PFSK-1 (cell line): ENCODE measurements at regions not wholly inside any gene's neighbourhood (a gene's known extent, or its start where the extent isn't known, plus 50 kb on each side); places are given as distances from the start of the nearest gene placed in this dataset.

Experiments
- FOXP2 ChIP-seq: optimal IDR thresholded peaks from 2 replicates; pipeline ENCODE3; 2011; ENCODE audit warnings: borderline replicate concordance, control low read depth, inconsistent platforms; ENCODE audit not compliant: insufficient read depth; ENCODE audit errors: extremely low read length, extremely low read depth
- POLR2AphosphoS5 ChIP-seq: IDR thresholded peaks from 2 replicates; pipeline ENCODE4 v1.6.1; 2012; ENCODE audit warnings: low read depth, mild to moderate bottlenecking, control low read depth, low read length, moderate library complexity
- SIN3A ChIP-seq: IDR thresholded peaks from 2 replicates; pipeline ENCODE4 v1.6.1; 2012; ENCODE audit warnings: mild to moderate bottlenecking, low read length, moderate library complexity, borderline replicate concordance; ENCODE audit not compliant: insufficient read depth
- TAF1 ChIP-seq: IDR thresholded peaks from 2 replicates; pipeline ENCODE4 v1.6.1; 2012; ENCODE audit warnings: low read length, control low read depth, borderline replicate concordance; ENCODE audit not compliant: insufficient read depth
- TF ChIP-seq, protein P1 (sequence below), 2 experiments: IDR thresholded peaks; 2 replicates each; pipeline versions ENCODE4 v1.6.1 to v1.8.0; 2011 to 2012; ENCODE audit warnings: low read depth in 2 of 2, low read length in 2 of 2, control low read depth in 1 of 2, inconsistent platforms in 1 of 2, mild to moderate bottlenecking in 1 of 2, moderate library complexity in 1 of 2; ENCODE audit not compliant: insufficient read depth in 1 of 2

DNA sequence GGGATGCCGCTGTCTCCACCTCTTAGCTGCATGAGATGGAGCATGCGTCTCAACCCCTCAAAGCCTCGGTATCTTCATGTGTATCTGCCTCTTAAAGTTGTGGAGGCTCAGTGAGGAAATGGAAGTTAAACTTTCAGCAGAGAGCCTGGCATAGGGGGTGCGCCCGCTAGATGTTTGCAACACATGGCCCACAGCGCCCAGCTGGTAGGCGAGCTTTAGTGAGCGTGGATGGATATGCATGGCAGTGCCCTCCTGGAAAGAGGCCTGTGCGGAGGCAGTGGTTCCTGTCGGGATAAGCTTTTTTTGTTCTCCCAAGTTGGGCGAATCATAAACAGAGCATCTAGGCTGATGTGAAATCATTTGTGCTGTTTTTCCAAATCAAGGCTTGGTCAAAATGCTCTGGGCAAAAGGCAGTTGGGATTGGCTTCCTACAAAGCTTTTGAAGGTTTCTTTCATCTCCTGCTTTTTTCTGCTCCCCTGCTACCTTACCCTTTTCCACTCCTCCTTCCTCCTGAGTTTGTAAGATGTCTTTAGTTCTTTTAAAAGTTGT lies 272.4 kb upstream of the TPM1 start:
- TF ChIP-seq TAF1 = no peak
- TF ChIP-seq POLR2AphosphoS5 = no peak
- TF ChIP-seq, protein P1, sequence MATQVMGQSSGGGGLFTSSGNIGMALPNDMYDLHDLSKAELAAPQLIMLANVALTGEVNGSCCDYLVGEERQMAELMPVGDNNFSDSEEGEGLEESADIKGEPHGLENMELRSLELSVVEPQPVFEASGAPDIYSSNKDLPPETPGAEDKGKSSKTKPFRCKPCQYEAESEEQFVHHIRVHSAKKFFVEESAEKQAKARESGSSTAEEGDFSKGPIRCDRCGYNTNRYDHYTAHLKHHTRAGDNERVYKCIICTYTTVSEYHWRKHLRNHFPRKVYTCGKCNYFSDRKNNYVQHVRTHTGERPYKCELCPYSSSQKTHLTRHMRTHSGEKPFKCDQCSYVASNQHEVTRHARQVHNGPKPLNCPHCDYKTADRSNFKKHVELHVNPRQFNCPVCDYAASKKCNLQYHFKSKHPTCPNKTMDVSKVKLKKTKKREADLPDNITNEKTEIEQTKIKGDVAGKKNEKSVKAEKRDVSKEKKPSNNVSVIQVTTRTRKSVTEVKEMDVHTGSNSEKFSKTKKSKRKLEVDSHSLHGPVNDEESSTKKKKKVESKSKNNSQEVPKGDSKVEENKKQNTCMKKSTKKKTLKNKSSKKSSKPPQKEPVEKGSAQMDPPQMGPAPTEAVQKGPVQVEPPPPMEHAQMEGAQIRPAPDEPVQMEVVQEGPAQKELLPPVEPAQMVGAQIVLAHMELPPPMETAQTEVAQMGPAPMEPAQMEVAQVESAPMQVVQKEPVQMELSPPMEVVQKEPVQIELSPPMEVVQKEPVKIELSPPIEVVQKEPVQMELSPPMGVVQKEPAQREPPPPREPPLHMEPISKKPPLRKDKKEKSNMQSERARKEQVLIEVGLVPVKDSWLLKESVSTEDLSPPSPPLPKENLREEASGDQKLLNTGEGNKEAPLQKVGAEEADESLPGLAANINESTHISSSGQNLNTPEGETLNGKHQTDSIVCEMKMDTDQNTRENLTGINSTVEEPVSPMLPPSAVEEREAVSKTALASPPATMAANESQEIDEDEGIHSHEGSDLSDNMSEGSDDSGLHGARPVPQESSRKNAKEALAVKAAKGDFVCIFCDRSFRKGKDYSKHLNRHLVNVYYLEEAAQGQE (IDR thresholded peaks at IDR 0.05; ENCODE audit: insufficient read depth in 1 of 2, low read depth in 2 of 2, low read length in 2 of 2) = no peak
- TF ChIP-seq FOXP2 = no peak
- TF ChIP-seq SIN3A = no peak
